ENCODE measurements at regions not wholly inside any gene's neighbourhood (a gene's known extent, or its start where the extent isn't known, plus 50 kb on each side); places are given as distances from the start of the nearest gene placed in this dataset.

DNA sequence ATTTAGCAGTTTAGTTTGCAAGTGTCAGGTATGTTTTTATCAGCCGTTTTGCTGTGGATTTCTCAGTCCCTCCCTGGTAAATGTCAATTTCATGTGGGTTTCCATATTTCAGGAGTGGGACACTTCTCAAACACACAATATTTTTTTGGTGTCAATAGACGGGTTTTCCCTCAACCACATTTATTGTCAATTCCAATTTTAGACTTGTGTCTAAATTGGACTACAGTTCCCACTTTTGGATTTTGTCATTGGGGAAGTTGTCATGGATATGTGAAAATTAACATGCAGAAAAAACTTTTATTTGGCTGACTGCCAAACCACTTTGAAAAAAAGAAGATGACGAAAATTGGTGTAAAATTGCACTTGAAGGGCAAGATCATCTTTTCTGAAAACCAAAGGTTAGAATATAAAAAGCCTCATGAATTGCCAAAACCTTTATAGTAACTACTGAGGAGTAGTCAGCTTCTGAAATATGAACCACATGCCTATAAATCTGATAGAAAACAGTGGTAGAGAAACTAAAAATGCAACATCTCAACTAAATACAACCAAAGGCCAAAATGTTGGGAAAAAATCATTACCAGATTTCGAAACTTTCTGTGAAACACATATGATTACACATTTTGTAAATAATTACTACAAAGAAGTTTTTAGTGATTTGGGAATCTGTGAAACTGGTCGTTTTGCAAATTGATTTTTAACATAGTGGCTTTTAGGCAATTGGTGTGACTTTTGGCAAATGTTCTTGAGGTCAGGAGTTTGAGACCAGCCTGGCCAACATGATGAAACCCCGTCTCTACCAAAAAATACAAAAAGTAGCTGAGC is 106.4 kb downstream of the BCL2L11 start:
- Histone ChIP-seq H3K9ac (ENCODE audit: extremely low read depth, low read length, poor library complexity, severe bottlenecking) (no peak overlapping the region), H3K4me3 (ENCODE audit: low read length) (no peak overlapping the region), H3K36me3 (ENCODE audit: control insufficient read depth, insufficient read depth, low read length) (no peaks in the 10 kb centered on the region), H3K9me3 (ENCODE audit: control insufficient read depth, low read length) (peaks cover 20% of the 10 kb centered on the region), H3K27me3 (ENCODE audit: control insufficient read depth, insufficient read depth, low read length, poor library complexity, severe bottlenecking) (no peaks in the 10 kb centered on the region), H3K27ac (ENCODE audit: low read depth, low read length) (no peak overlapping the region), H3K4me1 (ENCODE audit: control insufficient read depth, insufficient read depth, low read length) (peaks cover 3% of the 10 kb centered on the region)
- Mint-ChIP-seq H3K4me3 (no peak overlapping the region), H3K36me3 (ENCODE audit: low read depth) (peaks cover 2% of the 10 kb centered on the region), H3K9me3 (peaks cover 32% of the 10 kb centered on the region), H3K27ac (no peak overlapping the region), H3K4me1 (peaks cover 11% of the 10 kb centered on the region), H3K27me3 (ENCODE audit: insufficient read depth) (peaks cover 2% of the 10 kb centered on the region)
- 82 to 92% methylated on average over 2 to 6 of the region's 6 CpGs for WGBS, 2 experiments (ENCODE audit: insufficient coverage in 1 of 2, insufficient read length in 1 of 2)
- no peak for DNase-seq
- TF ChIP-seq, protein P1, sequence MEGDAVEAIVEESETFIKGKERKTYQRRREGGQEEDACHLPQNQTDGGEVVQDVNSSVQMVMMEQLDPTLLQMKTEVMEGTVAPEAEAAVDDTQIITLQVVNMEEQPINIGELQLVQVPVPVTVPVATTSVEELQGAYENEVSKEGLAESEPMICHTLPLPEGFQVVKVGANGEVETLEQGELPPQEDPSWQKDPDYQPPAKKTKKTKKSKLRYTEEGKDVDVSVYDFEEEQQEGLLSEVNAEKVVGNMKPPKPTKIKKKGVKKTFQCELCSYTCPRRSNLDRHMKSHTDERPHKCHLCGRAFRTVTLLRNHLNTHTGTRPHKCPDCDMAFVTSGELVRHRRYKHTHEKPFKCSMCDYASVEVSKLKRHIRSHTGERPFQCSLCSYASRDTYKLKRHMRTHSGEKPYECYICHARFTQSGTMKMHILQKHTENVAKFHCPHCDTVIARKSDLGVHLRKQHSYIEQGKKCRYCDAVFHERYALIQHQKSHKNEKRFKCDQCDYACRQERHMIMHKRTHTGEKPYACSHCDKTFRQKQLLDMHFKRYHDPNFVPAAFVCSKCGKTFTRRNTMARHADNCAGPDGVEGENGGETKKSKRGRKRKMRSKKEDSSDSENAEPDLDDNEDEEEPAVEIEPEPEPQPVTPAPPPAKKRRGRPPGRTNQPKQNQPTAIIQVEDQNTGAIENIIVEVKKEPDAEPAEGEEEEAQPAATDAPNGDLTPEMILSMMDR (conservative IDR thresholded peaks at IDR 0.05) = no peak

DNA sequence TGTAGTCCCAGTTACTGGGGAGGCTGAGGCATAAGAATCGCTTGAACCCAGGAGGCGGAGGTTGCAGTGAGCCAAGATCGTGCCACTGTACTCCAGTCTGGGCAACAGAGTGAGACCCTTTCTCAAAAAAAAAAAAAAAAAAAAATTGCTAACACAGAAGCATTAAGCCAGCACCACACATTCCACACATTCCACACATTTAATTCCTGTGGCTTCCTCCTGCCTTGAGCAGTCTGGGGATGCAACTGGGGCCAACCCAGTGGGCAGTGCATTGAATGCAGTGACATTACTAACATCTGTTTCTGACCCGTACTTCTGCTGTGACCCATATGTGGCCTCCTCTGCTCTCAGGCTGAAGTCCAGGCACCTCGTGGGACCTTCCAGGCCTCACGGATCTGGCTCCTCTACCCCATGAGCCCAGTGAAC is 107.0 kb downstream of the BCL2L11 start:
- WGBS, 2 experiments (ENCODE audit: insufficient coverage in 1 of 2, insufficient read length in 1 of 2) = 65 to 74% methylated on average over 4 to 6 of the region's 6 CpGs
- TF ChIP-seq, protein P1 (conservative IDR thresholded peaks at IDR 0.05) = no peak
- H3K27me3 ChIP-seq (ENCODE audit: control insufficient read depth, insufficient read depth, low read length, poor library complexity, severe bottlenecking) = no peaks in the 10 kb centered on the region
- no peak overlapping the region for H3K4me3 Mint-ChIP-seq
- H3K36me3 Mint-ChIP-seq (ENCODE audit: low read depth) = peaks cover 2% of the 10 kb centered on the region
- H3K4me3 ChIP-seq (ENCODE audit: low read length) = no peak overlapping the region
- H3K9ac ChIP-seq (ENCODE audit: extremely low read depth, low read length, poor library complexity, severe bottlenecking) = no peak overlapping the region
- H3K27ac ChIP-seq (ENCODE audit: low read depth, low read length) = no peak overlapping the region
- peak; percentile 76 for DNase-seq
- H3K36me3 ChIP-seq (ENCODE audit: control insufficient read depth, insufficient read depth, low read length) = no peaks in the 10 kb centered on the region
- peaks cover 11% of the 10 kb centered on the region for H3K4me1 Mint-ChIP-seq
- H3K9me3 Mint-ChIP-seq = peaks cover 31% of the 10 kb centered on the region
- peaks cover 21% of the 10 kb centered on the region for H3K9me3 ChIP-seq (ENCODE audit: control insufficient read depth, low read length)
- peaks cover 1% of the 10 kb centered on the region for H3K27me3 Mint-ChIP-seq (ENCODE audit: insufficient read depth)
- H3K4me1 ChIP-seq (ENCODE audit: control insufficient read depth, insufficient read depth, low read length) = peaks cover 3% of the 10 kb centered on the region
- peak overlapping the region; percentile 86 for H3K27ac Mint-ChIP-seq

DNA sequence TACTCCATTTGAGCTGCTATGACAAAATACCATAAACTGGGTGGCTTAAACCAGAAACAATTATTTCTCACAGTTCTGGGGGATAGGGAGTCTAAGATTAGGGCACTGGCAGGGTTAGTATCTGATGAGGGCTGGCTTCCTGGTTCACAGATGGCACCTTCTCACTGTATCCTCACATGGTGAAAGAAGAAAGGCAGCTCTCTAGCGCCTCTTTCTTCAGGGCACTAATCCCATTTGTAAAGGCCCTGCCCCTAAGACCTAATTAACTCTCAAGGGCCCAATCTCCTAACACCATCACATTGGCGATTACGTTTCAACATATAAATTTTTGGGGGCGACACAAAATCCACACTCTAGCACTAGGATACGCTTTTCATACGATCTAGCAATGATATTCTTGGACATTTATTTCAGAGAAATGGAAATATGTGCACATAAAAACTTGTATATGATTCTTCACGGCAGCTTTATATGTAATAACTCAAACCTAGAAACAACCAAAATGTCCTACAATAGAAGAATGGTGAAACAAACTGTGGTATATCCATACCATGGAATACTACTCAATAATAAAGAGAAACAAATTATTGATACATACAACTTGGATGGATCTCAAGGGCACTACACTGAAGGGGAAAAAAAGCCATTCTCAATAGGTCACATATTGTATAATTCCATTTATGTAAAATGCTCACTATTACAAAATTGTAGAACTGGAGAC is 111.0 kb downstream of the BCL2L11 start:
- no peaks in the 10 kb centered on the region for H3K27me3 Mint-ChIP-seq (ENCODE audit: insufficient read depth)
- 92 to 100% methylated on average over 4 to 7 of the region's 7 CpGs for WGBS, 2 experiments (ENCODE audit: insufficient coverage in 1 of 2, insufficient read length in 1 of 2)
- peaks cover 6% of the 10 kb centered on the region for H3K4me1 Mint-ChIP-seq
- peak; percentile 18 for DNase-seq
- H3K36me3 Mint-ChIP-seq (ENCODE audit: low read depth) = no peaks in the 10 kb centered on the region
- no peak overlapping the region for H3K9ac ChIP-seq (ENCODE audit: extremely low read depth, low read length, poor library complexity, severe bottlenecking)
- H3K9me3 ChIP-seq (ENCODE audit: control insufficient read depth, low read length) = peaks cover 21% of the 10 kb centered on the region
- peaks cover 27% of the 10 kb centered on the region for H3K9me3 Mint-ChIP-seq
- TF ChIP-seq, protein P1 (conservative IDR thresholded peaks at IDR 0.05) = no peak
- H3K27ac Mint-ChIP-seq = no peak overlapping the region
- no peak overlapping the region for H3K4me3 ChIP-seq (ENCODE audit: low read length)
- no peak overlapping the region for H3K4me3 Mint-ChIP-seq
- H3K27ac ChIP-seq (ENCODE audit: low read depth, low read length) = no peak overlapping the region
- no peaks in the 10 kb centered on the region for H3K36me3 ChIP-seq (ENCODE audit: control insufficient read depth, insufficient read depth, low read length)
- H3K4me1 ChIP-seq (ENCODE audit: control insufficient read depth, insufficient read depth, low read length) = peaks cover 3% of the 10 kb centered on the region
- H3K27me3 ChIP-seq (ENCODE audit: control insufficient read depth, insufficient read depth, low read length, poor library complexity, severe bottlenecking) = no peaks in the 10 kb centered on the region
